ENCODE measurements at regions not wholly inside any gene's neighbourhood (a gene's known extent, or its start where the extent isn't known, plus 50 kb on each side); places are given as distances from the start of the nearest gene placed in this dataset.

- intact Hi-C loops (cut with DNase I) = no loop called here
- no peak for DNase-seq (ENCODE audit: low spot score)
Measured at GRCh38 chr5:121156565-121156964, 692.5 kb downstream of the PRR16 start.

GRCh38 chr5:121158451-121158850 lies 693.2 kb upstream of the FTMT start:
- intact Hi-C loops (cut with DNase I) = no loop called here

GRCh38 chr5:121160591-121160990 lies 691.1 kb upstream of the FTMT start:
- DNase-seq (ENCODE audit: low spot score) = no peak
- intact Hi-C loops (cut with DNase I) = no loop called here

More at GRCh38 chr5:121158451-121158850, 693.2 kb upstream of the FTMT start:
- no peak for DNase-seq (ENCODE audit: low spot score)

GRCh38 chr5:121164632-121165031 lies 687.0 kb upstream of the FTMT start:
- no peak for DNase-seq (ENCODE audit: low spot score)
- intact Hi-C loops (cut with DNase I) = no loop called here

GRCh38 chr5:121171361-121171760 lies 680.3 kb upstream of the FTMT start:
- intact Hi-C loops (cut with DNase I) = no loop called here
- DNase-seq (ENCODE audit: low spot score) = no peak

- intact Hi-C loops (cut with DNase I) = no loop called here
- DNase-seq (ENCODE audit: low spot score) = no peak
Measured at GRCh38 chr5:121171834-121172233, 679.8 kb upstream of the FTMT start.

GRCh38 chr5:121174351-121174750 lies 677.3 kb upstream of the FTMT start:
- intact Hi-C loops (cut with DNase I) = no loop called here
- no peak for DNase-seq (ENCODE audit: low spot score)

- intact Hi-C loops (cut with DNase I) = no loop called here
Measured at GRCh38 chr5:121175986-121176385, 675.7 kb upstream of the FTMT start.

GRCh38 chr5:121182788-121183490 lies 668.7 kb upstream of the FTMT start:
- no peak for DNase-seq (ENCODE audit: low spot score)
- intact Hi-C loops (cut with DNase I) = no loop called here

More at GRCh38 chr5:121175986-121176385, 675.7 kb upstream of the FTMT start:
- no peak for DNase-seq (ENCODE audit: low spot score)

- intact Hi-C loops (cut with DNase I) = no loop called here
- no peak for DNase-seq (ENCODE audit: low spot score)
Measured at GRCh38 chr5:121188849-121189248, 662.8 kb upstream of the FTMT start.

GRCh38 chr5:121189342-121190305 lies 662.1 kb upstream of the FTMT start:
- DNase-seq (ENCODE audit: low spot score) = no peak
- intact Hi-C loops (cut with DNase I) = no loop called here

GRCh38 chr5:121199216-121199999 lies 652.3 kb upstream of the FTMT start:
- intact Hi-C loops (cut with DNase I) = no loop called here
- DNase-seq (ENCODE audit: low spot score) = no peak

GRCh38 chr5:121218086-121218485 lies 633.6 kb upstream of the FTMT start:
- no peak for DNase-seq (ENCODE audit: low spot score)
- intact Hi-C loops (cut with DNase I) = no loop called here

GRCh38 chr5:121221483-121221882 lies 630.2 kb upstream of the FTMT start:
- intact Hi-C loops (cut with DNase I) = no loop called here
- no peak for DNase-seq (ENCODE audit: low spot score)

GRCh38 chr5:121226765-121227164 lies 624.9 kb upstream of the FTMT start:
- intact Hi-C loops (cut with DNase I) = no loop called here
- DNase-seq (ENCODE audit: low spot score) = no peak

- DNase-seq (ENCODE audit: low spot score) = no peak
- intact Hi-C loops (cut with DNase I) = no loop called here
Measured at GRCh38 chr5:121239951-121240350, 611.7 kb upstream of the FTMT start.

- intact Hi-C loops (cut with DNase I) = no loop called here
Measured at GRCh38 chr5:121246971-121247370, 604.7 kb upstream of the FTMT start.

GRCh38 chr5:121251954-121252353 lies 599.7 kb upstream of the FTMT start:
- intact Hi-C loops (cut with DNase I) = no loop called here
- no peak for DNase-seq (ENCODE audit: low spot score)

More at GRCh38 chr5:121246971-121247370, 604.7 kb upstream of the FTMT start:
- no peak for DNase-seq (ENCODE audit: low spot score)

- intact Hi-C loops (cut with DNase I) = no loop called here
- DNase-seq (ENCODE audit: low spot score) = no peak
Measured at GRCh38 chr5:121257621-121258020, 594.1 kb upstream of the FTMT start.

GRCh38 chr5:121263456-121263855 lies 588.2 kb upstream of the FTMT start:
- no peak for DNase-seq (ENCODE audit: low spot score)
- intact Hi-C loops (cut with DNase I) = no loop called here
